H1 (cell line): ENCODE measurements at regions not wholly inside any gene's neighbourhood (a gene's known extent, or its start where the extent isn't known, plus 50 kb on each side); places are given as distances from the start of the nearest gene placed in this dataset.

Source experiments
- CTCF ChIA-PET: fragments of 300-600 bp; sonication (Branson Sonifier 250); formaldehyde crosslinking; loops from one replicate; lab custom pipeline; 2021; ENCODE audit not compliant: partially characterized antibody; lab: Charles Lee
- POLR2A ChIA-PET: fragments of 300-600 bp; sonication (Branson Sonifier 250); formaldehyde crosslinking; loops from one replicate; lab custom pipeline; 2021; ENCODE audit warnings: inconsistent platforms; ENCODE audit not compliant: partially characterized antibody; lab: Charles Lee
- DNase-seq, 2 experiments: peaks; one replicate each; pipeline versions ENCODE4 v3.0.0 to v3.0.0-alpha.2; 2010 to 2022; ENCODE audit warnings: low spot score in 2 of 2, low read depth in 1 of 2, mixed read lengths in 1 of 2
- FAIRE-seq: peaks from 2 replicates; lab custom pipeline; 2011; peaks lifted over from hg19 to GRCh38; lab: Jason Lieb, UNC
- H2AFZ ChIP-seq: 2 replicates; pipeline ENCODE4 v1.8.1; 2012; ENCODE audit warnings: low read length, inconsistent platforms
- H2AK5ac ChIP-seq: 2 replicates; pipeline ENCODE4 v1.6.1; 2013; ENCODE audit warnings: low read depth, low read length
- H2BK120ac ChIP-seq: replicated peaks from 2 replicates; pipeline ENCODE3; 2013; ENCODE audit warnings: low read depth, low read length, inconsistent platforms
- H2BK12ac ChIP-seq: 2 replicates; pipeline ENCODE4 v1.6.1; 2013; ENCODE audit warnings: low read depth, low read length
- H2BK15ac ChIP-seq: 2 replicates; pipeline ENCODE4 v1.6.1; 2013; ENCODE audit warnings: low read length
- H2BK20ac ChIP-seq: 2 replicates; pipeline ENCODE4 v1.6.1; 2013; ENCODE audit warnings: low read length
- H2BK5ac ChIP-seq: 2 replicates; pipeline ENCODE4 v1.6.1; 2013; ENCODE audit warnings: low read depth, low read length
- H3K14ac ChIP-seq: 2 replicates; pipeline ENCODE4 v1.6.1; 2013; ENCODE audit warnings: inconsistent platforms; ENCODE audit not compliant: insufficient read length
- H3K18ac ChIP-seq: 2 replicates; pipeline ENCODE4 v1.6.1; 2013; ENCODE audit warnings: low read length; ENCODE audit errors: extremely low read depth
- H3K23ac ChIP-seq: 2 replicates; pipeline ENCODE4 v1.6.1; 2013; ENCODE audit warnings: inconsistent platforms; ENCODE audit not compliant: insufficient read length
- H3K23me2 ChIP-seq: 2 replicates; pipeline ENCODE4 v1.6.1; 2013; ENCODE audit warnings: low read depth, low read length
- H3K27ac ChIP-seq: 2 replicates; pipeline ENCODE4 v1.6.1; 2011; ENCODE audit warnings: low read depth, low read length, inconsistent platforms
- H3K27me3 ChIP-seq, 4 experiments: replicated peaks in 1 of 4; 1 replicate in 1 of 4; 2 replicates in 3 of 4; pipeline versions ENCODE4 v1.6.1 to v1.8.1; 2011 to 2013; ENCODE audit warnings: low read length in 3 of 4, mild to moderate bottlenecking in 3 of 4, inconsistent platforms in 2 of 4, mixed read lengths in 2 of 4, moderate library complexity in 1 of 4; ENCODE audit not compliant: control insufficient read depth in 3 of 4, insufficient read depth in 3 of 4; ENCODE audit errors: extremely low read depth in 1 of 4
- H3K36me3 ChIP-seq, 4 experiments: 2 replicates each; pipeline versions ENCODE4 v1.6.1 to v1.8.1; 2011 to 2013; ENCODE audit warnings: mild to moderate bottlenecking in 4 of 4, low read length in 3 of 4, moderate library complexity in 2 of 4, control low read depth in 1 of 4, inconsistent platforms in 1 of 4; ENCODE audit not compliant: insufficient read depth in 4 of 4, control insufficient read depth in 2 of 4
- H3K4ac ChIP-seq: replicated peaks from 2 replicates; pipeline ENCODE3; 2013; ENCODE audit warnings: low read length, low read depth, mixed read lengths, inconsistent platforms; ENCODE audit not compliant: insufficient read length
- H3K4me1 ChIP-seq, 4 experiments: replicated peaks in 1 of 4; 1 replicate in 1 of 4; 2 replicates in 3 of 4; pipeline versions ENCODE4 v1.6.1 to v1.8.1; 2011 to 2013; ENCODE audit warnings: low read length in 3 of 4, inconsistent platforms in 2 of 4, mixed read lengths in 1 of 4; ENCODE audit not compliant: insufficient read depth in 4 of 4, control insufficient read depth in 3 of 4
- H3K4me2 ChIP-seq, 2 experiments: 2 replicates each; pipeline versions ENCODE4 v1.6.1 to v1.8.1; 2011 to 2013; ENCODE audit warnings: low read depth in 2 of 2, low read length in 2 of 2, control low read depth in 1 of 2, inconsistent platforms in 1 of 2, mild to moderate bottlenecking in 1 of 2; ENCODE audit not compliant: insufficient read depth in 1 of 2
- H3K4me3 ChIP-seq, 4 experiments: fragments of 200-600, 300-600 bp in 1 of 4; sonication (generic), shearing (Covaris generic), sonication (Bioruptor Twin) in 1 of 4; 2 replicates each; pipeline versions ENCODE4 v1.5.1 to v1.8.1; 2011 to 2016; ENCODE audit warnings: low read length in 4 of 4, low read depth in 3 of 4, control low read depth in 2 of 4, inconsistent platforms in 2 of 4, mild to moderate bottlenecking in 2 of 4, mixed read lengths in 1 of 4, moderate library complexity in 1 of 4; ENCODE audit not compliant: insufficient read depth in 2 of 4; ENCODE audit errors: extremely low read depth in 1 of 4
- H3K56ac ChIP-seq: replicated peaks from 2 replicates; pipeline ENCODE3; 2013; ENCODE audit warnings: low read depth, mild to moderate bottlenecking, mixed read lengths, low read length, inconsistent platforms; ENCODE audit not compliant: insufficient read length
- H3K79me1 ChIP-seq: 2 replicates; pipeline ENCODE4 v1.6.1; 2013; ENCODE audit warnings: low read depth, low read length, control low read depth
- H3K79me2 ChIP-seq, 2 experiments: 2 replicates each; pipeline versions ENCODE4 v1.6.1 to v1.8.1; 2012 to 2013; ENCODE audit warnings: low read length in 2 of 2, mild to moderate bottlenecking in 2 of 2, inconsistent platforms in 1 of 2; ENCODE audit not compliant: insufficient read depth in 2 of 2, control insufficient read depth in 1 of 2
- H3K9ac ChIP-seq, 4 experiments: replicated peaks in 1 of 4; 1 replicate in 1 of 4; 2 replicates in 3 of 4; pipeline versions ENCODE4 v1.6.1 to v1.8.1; 2011 to 2013; ENCODE audit warnings: low read depth in 3 of 4, low read length in 3 of 4, control low read depth in 2 of 4, mild to moderate bottlenecking in 2 of 4, moderate library complexity in 2 of 4, inconsistent platforms in 1 of 4; ENCODE audit errors: extremely low read depth in 1 of 4
- H3K9me3 ChIP-seq, 2 experiments: 2 replicates each; pipeline versions ENCODE4 v1.6.1 to v1.8.1; 2012 to 2013; ENCODE audit warnings: mild to moderate bottlenecking in 2 of 2, moderate library complexity in 2 of 2, control low read depth in 1 of 2, inconsistent platforms in 1 of 2, low read depth in 1 of 2, low read length in 1 of 2, mixed read lengths in 1 of 2; ENCODE audit not compliant: insufficient read depth in 2 of 2
- H4K20me1 ChIP-seq, 2 experiments: replicated peaks in 1 of 2; 2 replicates each; pipeline versions ENCODE3 to v1.8.1; 2011 to 2013; ENCODE audit warnings: inconsistent platforms in 2 of 2, low read length in 2 of 2, mild to moderate bottlenecking in 1 of 2; ENCODE audit not compliant: insufficient read depth in 2 of 2, control insufficient read depth in 1 of 2
- H4K5ac ChIP-seq: 2 replicates; pipeline ENCODE4 v1.6.1; 2013; ENCODE audit warnings: low read length, low read depth, mixed read lengths, inconsistent platforms; ENCODE audit not compliant: insufficient read length
- H4K8ac ChIP-seq: 2 replicates; pipeline ENCODE4 v1.8.0; 2013; ENCODE audit warnings: mild to moderate bottlenecking, moderate library complexity, low read length, inconsistent platforms; ENCODE audit not compliant: insufficient read depth; ENCODE audit errors: extremely low read depth
- H4K91ac ChIP-seq: replicated peaks from 2 replicates; pipeline ENCODE3; 2013; ENCODE audit warnings: low read length, mixed read lengths, inconsistent platforms; ENCODE audit not compliant: insufficient read length
- BCL11A ChIP-seq, 2 experiments: IDR thresholded peaks; one replicate each; pipeline ENCODE4 v1.6.1; 2011; ENCODE audit warnings: low read depth in 2 of 2, low read length in 2 of 2, mild to moderate bottlenecking in 2 of 2
- CEBPB ChIP-seq: IDR thresholded peaks from 2 replicates; pipeline ENCODE4 v1.6.1; 2012; ENCODE audit warnings: low read depth, low read length
- CREB1 ChIP-seq: IDR thresholded peaks from 2 replicates; pipeline ENCODE4 v1.6.1; 2012; ENCODE audit warnings: inconsistent platforms
- EGR1 ChIP-seq: IDR thresholded peaks from 2 replicates; pipeline ENCODE4 v1.6.1; 2011; ENCODE audit warnings: low read depth, low read length, borderline replicate concordance
- KDM5A ChIP-seq: fragments of 200-600 bp; IDR thresholded peaks from 2 replicates; pipeline ENCODE4 v1.7.1; 2012; ENCODE audit warnings: mild to moderate bottlenecking, low read length, inconsistent platforms, mixed read lengths
- PHF8 ChIP-seq: fragments of 200-600 bp; sonication (generic); conservative IDR thresholded peaks from 2 replicates; pipeline ENCODE4 v1.7.1; 2012; ENCODE audit warnings: low read depth, mild to moderate bottlenecking, inconsistent platforms, low read length, moderate library complexity
- RAD21 ChIP-seq, 2 experiments: IDR thresholded peaks in 1 of 2; conservative IDR thresholded peaks in 1 of 2; 2 replicates each; pipeline ENCODE4 v1.6.1; 2011; ENCODE audit warnings: low read depth in 2 of 2, low read length in 2 of 2, improper control_type of control experiment in 1 of 2, inconsistent platforms in 1 of 2, mild to moderate bottlenecking in 1 of 2, moderate library complexity in 1 of 2
- RBBP5 ChIP-seq: IDR thresholded peaks from 2 replicates; pipeline ENCODE4 v1.7.1; 2012; ENCODE audit warnings: low read depth, mild to moderate bottlenecking, inconsistent platforms, low read length, moderate library complexity, borderline replicate concordance
- SIN3A ChIP-seq, 2 experiments: IDR thresholded peaks in 1 of 2; conservative IDR thresholded peaks in 1 of 2; 2 replicates each; pipeline ENCODE4 v1.6.1; 2011 to 2012; ENCODE audit warnings: low read length in 2 of 2, improper control_type of control experiment in 1 of 2, low read depth in 1 of 2, mild to moderate bottlenecking in 1 of 2
- SIX5 ChIP-seq: IDR thresholded peaks from 2 replicates; pipeline ENCODE4 v1.6.1; 2011; ENCODE audit warnings: mild to moderate bottlenecking, low read depth, low read length
- SP4 ChIP-seq: IDR thresholded peaks from 2 replicates; pipeline ENCODE4 v1.6.1; 2012; ENCODE audit warnings: low read length, inconsistent platforms
- TAF1 ChIP-seq: IDR thresholded peaks from 2 replicates; pipeline ENCODE4 v1.6.1; 2011; ENCODE audit warnings: mild to moderate bottlenecking, low read depth, low read length
- TBP ChIP-seq: IDR thresholded peaks from 2 replicates; pipeline ENCODE4 v1.6.1; 2011; ENCODE audit warnings: low read depth, low read length, improper control_type of control experiment
- WGBS, 2 experiments: shearing (Covaris generic) in 1 of 2; methylation state at CpG; one replicate each; pipeline versions ENCODE4 v1.1.6 to v1.1.7; 2013 to 2015; ENCODE audit warnings: low lambda C conversion rate in 2 of 2, mixed read lengths in 2 of 2, inconsistent platforms in 1 of 2, low coverage in 1 of 2, missing lambda C conversion rate in 1 of 2; ENCODE audit not compliant: insufficient replicate concordance in 2 of 2, insufficient coverage in 1 of 2, insufficient read length in 1 of 2; ENCODE audit errors: extremely low coverage in 1 of 2, missing lambda C conversion rate in 1 of 2; 5-methylcytosine and 5-hydroxymethylcytosine counted together

DNA sequence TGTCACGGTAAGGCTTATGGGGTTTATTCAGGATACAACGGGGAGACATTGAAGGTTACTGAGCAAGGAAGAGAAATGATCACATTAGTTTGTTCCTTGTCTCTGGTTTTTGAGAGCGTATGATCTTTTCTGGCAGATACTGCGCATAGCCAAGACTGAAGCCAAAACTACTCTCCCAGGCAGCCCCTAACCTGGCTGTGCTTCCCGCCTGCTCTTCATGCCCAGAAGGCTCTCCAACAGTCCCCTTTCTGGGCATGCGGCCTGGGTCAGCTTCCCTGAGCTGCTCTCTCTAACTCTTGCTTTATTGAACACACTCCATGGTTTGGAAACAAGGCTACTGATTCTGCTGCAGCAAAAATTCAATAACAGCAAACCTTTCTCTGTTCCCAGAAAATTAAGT lies 306.6 kb downstream of the BUD13 start:
- Histone ChIP-seq H2AK5ac (no peak overlapping the region), H3K9ac (no peak overlapping the region), H2BK15ac (no peak overlapping the region), H4K91ac (no peak overlapping the region), H4K5ac (no peak overlapping the region), H4K8ac (no peak overlapping the region), H4K20me1 (no peaks in the 10 kb centered on the region), H3K79me2 (no peaks in the 10 kb centered on the region), H2BK120ac (no peak overlapping the region), H3K18ac (no peak overlapping the region), H3K4me2 (no peak overlapping the region), H3K27me3 (no peaks in the 10 kb centered on the region), H3K14ac (no peak overlapping the region), H2BK20ac (no peak overlapping the region), H3K4me1 (peaks cover 0 to 7% (median 2%) of the 10 kb centered on the region in 4 experiments; a peak in 1 of 7 replicates), H3K9me3 (peaks cover 0 to 5% of the 10 kb centered on the region in 2 experiments; a peak in 1 of 4 replicates), H2BK5ac (no peak overlapping the region), H3K56ac (no peak overlapping the region), H2BK12ac (no peak overlapping the region), H3K27ac (no peak overlapping the region), H3K79me1 (no peaks in the 10 kb centered on the region), H2AFZ (no peak overlapping the region), H3K23ac (no peak overlapping the region), H3K36me3 (no peaks in the 10 kb centered on the region), H3K4ac (no peak overlapping the region), H3K4me3 (no peak overlapping the region), H3K23me2 (no peaks in the 10 kb centered on the region)
- DNase-seq (no peak), FAIRE-seq (no peak)
- ChIA-PET POLR2A (no interaction called here), CTCF (interaction anchor here (1.0 to 1.3 kb wide), 3 partner anchors 12 to 176 kb away, joined by 3 read pairs; no protein-coding TSS in a partner anchor)
- WGBS, 2 experiments: 92% methylated on average over 6 of the region's 6 CpGs; no CpG with 5 or more reads in 1 of the 2 experiments
- TF ChIP-seq TAF1 (no peak), EGR1 (no peak), TBP (no peak), CREB1 (no peak), CEBPB (no peak), SP4 (no peak), PHF8 (no peak), SIX5 (no peak), KDM5A (no peak), BCL11A (IDR thresholded peaks at IDR 0.05; ENCODE audit: low read depth in 2 of 2, low read length in 2 of 2) (no peak), RBBP5 (no peak), SIN3A (conservative IDR thresholded peaks at IDR 0.05 in 1 of 2, IDR thresholded peaks at IDR 0.05 in 1 of 2; ENCODE audit: low read depth in 1 of 2, low read length in 2 of 2) (no peak), RAD21 (IDR thresholded peaks at IDR 0.05 in 1 of 2, conservative IDR thresholded peaks at IDR 0.05 in 1 of 2; ENCODE audit: low read depth in 2 of 2, low read length in 2 of 2) (no peak)
